DMS53 treated with DMSO at 0.1 percent for 48 hours (cell line): ENCODE measurements at regions not wholly inside any gene's neighbourhood (a gene's known extent, or its start where the extent isn't known, plus 50 kb on each side); places are given as distances from the start of the nearest gene placed in this dataset.

Experiments used
- DNase-seq: peaks from one replicate; lab custom pipeline; 2025; ENCODE audit not compliant: unreplicated experiment; lab: John Stamatoyannopoulos, UW

DNA sequence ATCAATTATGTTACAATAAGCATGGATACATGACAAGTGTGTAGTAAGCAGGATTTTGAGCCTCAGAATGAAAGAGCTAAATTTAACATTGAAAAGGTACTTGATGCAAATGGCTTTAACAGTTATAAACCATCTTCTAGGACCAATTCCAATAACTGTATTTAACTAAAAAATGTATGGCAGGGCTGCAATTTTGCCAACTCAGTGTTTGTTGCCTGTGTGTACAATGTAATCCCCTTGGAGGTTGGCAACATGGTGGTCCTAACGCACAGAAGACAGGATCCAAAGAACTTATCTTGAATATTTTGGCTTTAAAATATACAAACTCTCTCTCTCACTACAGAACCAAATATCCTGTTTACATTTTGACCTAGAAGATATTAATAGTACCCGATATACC, 2314.1 kb downstream of the LRRC4C start:
- no peak for DNase-seq

DNA sequence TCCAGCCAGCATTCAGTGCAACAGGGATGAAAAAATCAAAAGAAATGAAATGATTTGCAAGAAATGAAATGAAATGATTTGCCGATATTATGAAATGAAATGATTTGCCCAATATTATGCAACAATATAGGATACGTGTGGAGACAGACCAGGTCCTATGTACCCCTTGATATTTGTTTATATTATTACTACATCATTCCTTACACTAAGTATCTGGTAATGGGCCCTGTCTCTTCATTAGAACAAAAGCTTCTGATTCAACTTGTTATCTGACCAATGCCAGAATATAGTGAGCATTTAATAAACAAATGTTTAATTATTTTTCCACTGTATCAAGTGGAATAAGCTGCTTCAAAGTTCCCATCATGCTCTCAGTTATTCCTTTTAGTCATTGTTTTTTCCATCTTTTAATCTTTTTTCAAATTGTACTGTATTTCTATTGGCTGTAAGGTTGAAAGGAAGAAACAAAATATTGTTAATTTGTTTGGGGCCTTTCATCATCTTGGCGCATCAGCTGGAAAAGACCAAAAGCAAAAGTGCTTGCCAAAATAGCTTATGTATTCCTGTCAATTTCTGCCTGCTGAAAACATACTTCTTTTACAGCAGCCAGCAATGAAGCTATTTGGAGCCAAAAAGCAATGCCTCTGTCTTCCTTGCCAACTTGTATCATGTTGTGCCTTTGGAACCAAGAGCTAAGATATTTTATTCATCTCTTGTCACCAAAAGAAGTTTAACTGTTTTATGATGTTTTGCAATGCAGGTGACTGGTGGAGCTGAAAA, 2314.9 kb downstream of the LRRC4C start:
- DNase-seq = no peak

DNA sequence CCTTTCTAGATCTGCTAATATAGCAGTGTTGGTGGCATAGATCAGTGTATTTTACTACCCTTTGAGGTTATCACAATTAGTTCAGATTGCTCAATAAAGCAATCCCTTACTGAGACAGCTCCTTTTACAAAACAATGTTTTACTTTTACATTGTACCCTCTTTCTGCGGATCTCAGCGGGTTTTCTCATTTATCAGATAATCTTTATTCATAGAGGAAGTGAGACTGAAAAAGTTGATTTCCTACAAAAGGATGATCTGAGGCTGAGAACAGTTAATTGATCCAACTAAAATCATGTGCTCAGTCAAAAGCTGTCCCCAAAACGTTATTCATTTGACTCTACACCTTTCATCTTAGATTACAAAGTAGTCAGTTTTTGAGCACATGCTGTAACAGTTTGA, 2319.9 kb downstream of the LRRC4C start:
- DNase-seq = no peak

DNA sequence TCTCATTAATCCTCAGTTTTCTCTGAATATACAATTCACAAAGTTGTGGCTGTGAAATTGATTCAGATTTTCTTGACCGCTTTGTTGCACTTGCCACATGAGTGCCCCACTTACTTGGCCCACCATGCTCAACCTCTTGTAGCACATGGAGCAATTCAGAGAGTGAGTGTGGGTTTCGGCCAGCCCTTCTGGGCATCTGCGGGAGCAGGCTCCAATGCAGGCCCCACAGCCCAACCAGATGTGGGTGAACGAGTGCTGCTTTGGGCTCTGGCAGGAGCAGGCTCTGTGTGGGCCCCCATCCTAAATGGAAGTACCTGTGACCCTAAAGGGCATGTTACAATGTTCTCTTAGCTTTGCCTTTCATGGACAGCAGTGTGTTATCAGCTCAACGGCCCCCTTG, 2338.6 kb downstream of the LRRC4C start:
- DNase-seq = no peak

DNA sequence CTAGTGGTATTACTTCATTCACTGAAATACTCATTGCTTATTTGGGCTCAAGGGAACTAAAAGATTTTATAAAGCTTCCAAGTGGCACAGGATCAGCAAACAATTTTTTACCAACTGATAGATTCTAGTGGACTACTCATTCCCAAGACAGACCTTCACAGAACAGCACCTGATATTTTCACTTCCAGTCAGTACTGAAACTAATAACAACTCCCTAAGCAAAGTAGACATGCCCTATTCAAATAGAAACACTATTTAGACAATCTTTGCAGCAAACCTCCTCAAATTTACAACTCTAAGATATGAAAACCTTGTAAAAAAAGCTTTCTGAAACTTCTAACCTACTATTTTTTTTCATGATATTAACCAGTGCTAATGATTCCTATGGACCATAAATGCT, 2345.8 kb downstream of the LRRC4C start:
- DNase-seq = no peak

DNA sequence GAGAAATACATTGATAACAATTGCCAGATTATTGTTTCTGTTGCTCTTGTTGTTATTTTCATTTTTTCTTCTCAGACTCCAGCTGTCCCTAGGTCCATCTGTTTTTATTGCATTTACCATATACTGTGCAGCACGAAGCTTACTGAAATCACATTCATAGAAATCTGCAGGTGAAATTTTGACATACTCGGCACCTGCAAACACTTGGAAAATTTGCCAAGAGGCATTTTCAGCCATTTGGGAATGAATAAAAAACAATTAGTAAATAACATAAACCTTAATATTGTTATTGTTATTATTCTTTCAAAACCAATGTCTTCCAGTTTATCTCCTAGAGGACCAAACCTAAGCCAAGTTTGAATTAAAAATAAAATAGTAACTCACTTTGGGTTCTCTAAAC, 2357.2 kb downstream of the LRRC4C start:
- DNase-seq = no peak

DNA sequence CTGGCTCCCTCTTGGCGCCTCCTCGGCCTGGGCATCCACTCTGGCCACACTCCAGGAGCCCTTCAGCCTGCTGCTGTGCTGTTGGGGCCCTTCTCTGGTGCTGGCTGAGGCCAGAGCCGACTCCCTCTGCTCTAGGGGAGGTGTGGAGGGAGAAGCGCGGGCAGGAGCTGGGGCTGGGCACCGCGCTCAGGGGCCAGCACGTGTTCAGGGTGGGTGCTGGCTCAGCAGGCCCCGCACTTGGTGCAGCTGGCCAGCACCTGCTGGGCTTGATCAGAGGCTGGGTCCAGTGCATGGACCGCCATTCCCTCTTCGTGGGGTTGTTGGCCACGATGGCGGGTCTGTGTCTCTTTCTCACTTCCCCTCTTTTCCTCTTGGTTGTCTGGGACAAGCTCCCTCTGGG, 2381.0 kb downstream of the LRRC4C start:
- no peak for DNase-seq

DNA sequence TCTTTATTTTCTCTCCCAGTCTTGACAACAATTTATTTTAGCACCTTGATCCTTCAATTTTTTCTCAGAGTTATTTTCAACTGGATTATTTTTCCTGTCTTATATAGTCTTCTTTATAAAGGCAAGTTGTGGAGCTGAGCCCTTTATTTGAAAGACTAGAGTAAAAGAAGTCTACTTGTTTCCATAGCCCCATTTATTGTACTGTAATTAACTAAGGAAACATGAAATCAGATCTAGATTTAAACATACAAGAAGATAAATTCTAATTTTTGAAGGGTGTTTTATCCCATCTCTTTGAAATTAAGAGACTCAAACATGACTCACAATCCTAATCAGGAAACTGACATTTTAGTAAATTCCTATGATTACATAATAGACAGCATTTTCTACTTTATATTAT, 2421.8 kb downstream of the LRRC4C start:
- DNase-seq = no peak

DNA sequence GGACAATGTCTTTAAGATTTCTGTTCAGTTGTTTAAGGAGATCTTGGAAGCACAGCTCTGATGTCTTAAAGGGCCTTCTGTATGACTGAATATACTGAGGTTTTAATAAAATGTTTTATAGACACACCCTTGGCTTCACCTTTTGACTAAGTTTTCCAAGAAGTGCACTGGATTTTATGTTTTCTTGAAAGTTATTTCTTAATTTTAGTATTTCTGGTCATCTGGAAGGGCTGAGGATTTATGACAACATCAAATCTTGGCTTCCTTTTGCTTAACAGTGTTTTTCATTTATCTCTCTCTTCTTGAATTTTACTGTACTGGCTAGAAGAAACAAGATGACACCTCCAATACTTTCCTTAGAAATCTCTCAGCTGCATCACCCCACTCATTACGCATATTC, 2423.4 kb downstream of the LRRC4C start:
- DNase-seq = no peak

DNA sequence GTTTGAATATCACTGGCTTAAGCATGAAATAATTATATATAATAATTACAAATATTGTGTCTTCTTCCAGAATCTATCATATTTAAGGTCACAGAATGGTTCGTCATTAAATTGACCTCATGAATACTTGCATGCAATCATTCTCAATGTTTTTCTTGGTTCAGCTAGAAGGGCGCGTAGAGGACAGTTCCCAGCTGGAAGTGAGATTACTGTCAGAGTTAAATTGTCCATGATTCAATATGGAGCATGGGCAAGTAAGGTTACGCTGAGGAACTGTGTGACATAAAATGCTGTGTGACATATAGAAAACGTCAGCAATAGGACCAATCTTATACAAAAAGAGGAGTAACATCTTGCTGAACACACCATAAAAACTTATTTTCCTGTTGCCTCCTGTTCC, 2423.5 kb upstream of the RAG2 start:
- no peak for DNase-seq

DNA sequence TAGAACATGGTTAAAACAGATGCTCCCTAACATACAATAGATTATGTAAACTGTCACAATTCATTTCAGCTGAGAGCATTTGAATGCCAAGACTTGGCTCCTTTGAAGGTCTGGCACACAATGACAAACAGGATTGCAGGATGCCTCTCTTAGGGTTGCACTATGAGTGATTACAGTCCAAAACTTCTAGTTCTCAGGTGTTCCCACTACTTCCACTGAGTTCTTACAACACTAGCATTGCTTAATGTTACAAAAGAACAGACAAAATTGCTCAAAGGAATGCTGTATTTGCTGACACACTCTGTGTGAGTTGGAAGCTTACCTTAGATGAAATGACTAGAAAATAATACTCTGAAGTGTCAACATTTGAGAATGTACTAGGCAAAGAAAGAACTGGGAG, 2413.8 kb upstream of the RAG2 start:
- DNase-seq = no peak

DNA sequence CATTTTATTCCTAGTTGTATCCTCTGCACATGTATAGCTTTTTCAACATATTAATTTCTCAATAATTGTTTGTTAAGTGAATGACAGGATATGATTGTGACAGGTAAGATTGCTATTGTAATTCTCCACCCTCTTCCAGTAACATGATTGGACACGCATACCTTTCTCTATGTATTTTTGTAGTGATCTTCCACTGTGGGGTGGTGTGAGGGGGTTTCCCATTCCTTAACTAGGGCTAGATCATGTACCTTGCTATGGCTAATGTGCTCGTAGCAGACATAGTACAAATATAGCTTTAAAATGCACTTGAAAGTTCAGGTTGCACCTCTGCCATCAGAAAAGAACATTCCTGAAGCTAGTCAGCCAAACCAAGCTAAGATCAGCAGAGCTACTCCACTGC, 2392.8 kb upstream of the RAG2 start:
- no peak for DNase-seq

DNA sequence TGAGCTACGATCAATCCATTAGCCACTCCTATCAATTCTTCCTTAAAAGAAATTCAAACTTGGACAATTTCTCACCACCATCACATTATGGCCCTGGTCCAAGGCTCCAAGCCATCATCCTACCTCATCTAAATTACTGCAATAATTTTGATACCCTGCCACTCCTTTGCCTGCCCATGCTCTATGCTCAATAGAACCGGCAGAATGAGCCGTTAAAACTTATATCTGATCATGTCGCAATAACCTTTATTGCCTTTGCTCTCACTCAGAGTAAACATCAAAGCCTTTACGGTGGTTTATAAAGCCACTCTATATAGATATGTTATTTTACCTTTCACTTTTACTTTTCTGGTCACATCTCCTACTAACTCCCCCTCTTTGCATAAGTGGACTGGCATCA, 2392.1 kb upstream of the RAG2 start:
- DNase-seq = no peak

DNA sequence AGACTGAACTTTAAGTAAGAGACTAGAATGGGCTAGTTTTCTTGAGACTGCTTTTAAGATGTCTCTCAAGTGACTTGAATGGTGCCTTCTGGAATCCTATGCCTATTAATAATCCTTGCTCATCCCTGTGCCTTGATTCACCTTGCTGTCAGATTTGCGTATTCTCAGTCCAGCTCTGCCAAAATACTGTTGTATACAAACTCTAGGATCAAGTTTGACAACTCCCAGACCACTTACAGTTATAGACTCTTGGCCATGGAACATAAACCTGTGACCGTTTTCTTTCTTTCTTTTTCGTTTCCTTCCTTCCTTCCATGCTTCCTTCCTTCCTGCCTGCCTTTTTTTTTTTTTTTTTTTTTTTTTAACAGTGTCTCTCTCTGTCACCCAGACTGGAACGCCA, 2390.9 kb upstream of the RAG2 start:
- no peak for DNase-seq

DNA sequence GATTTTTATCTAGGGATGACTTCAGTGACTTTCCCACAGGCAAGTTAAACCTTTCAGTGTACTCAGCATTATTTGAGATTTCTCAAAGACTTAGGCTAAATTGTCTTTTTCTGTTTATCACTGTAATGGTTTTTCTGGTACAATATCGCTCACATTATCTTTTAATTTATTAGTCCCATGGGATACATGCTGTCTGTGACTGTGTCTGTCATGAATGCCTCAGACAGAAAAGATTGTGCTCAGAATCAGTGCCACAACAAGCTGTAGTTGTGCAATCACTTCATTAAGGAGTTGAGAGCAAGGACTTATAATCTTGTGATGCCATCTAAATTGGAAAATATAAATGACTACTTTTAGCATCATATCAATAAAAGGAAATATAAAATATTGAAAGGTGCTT, 2374.2 kb upstream of the RAG2 start:
- no peak for DNase-seq

DNA sequence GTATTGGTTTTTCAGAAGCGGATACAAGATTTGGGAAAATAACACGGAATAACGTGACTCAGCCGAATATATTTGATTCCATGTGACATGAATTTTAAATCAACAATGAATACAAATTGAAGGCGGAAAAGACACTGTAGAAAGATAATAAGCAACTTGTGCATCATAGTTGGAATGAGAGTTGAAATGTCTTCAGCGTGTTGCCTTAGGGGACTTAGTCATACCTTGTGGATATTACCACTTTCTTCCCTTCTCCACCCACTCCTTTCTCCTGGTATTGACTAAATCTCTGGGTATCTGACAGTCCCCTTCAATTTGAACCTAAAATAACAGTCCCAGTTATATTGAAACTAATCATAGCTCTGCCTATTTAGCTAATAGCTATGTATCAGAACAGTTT, 2373.1 kb upstream of the RAG2 start:
- no peak for DNase-seq

DNA sequence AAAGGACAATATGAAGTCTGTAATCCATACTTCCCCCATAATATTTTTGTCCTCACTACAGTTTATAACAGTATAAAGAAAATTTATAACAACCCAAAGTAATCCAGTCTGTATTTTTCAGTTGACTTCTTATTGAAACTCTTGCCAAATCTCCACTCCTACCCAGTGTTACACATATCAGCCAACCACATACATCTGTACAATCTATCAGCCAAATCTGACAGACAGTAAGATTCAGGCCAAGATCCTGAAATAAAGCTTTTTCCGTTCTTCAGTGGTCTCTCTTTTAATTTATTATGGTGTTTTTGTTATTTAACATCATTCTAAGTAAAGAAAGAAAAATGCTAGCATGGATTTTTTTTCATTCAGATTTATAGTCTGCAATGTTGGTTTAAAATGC, 2370.9 kb upstream of the RAG2 start:
- no peak for DNase-seq

DNA sequence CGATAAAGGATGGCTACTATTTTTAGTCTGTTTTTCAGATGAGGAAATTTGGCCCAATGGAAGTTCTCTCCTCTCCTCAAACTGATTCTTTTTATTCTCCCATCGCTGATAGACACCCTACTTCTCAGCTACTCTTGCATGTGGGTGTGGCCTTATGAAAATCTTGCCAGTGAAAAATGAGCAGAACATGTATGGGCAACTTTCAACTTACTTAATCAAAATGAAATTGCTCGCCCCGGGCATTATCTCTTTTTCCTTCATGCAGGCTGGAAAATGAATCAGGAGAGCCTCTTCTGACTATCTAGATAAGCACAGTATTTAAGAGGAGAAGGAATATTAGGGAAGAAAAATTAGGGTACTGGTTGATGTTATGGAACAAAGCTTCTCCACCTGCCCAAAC, 2354.7 kb upstream of the RAG2 start:
- DNase-seq = no peak

DNA sequence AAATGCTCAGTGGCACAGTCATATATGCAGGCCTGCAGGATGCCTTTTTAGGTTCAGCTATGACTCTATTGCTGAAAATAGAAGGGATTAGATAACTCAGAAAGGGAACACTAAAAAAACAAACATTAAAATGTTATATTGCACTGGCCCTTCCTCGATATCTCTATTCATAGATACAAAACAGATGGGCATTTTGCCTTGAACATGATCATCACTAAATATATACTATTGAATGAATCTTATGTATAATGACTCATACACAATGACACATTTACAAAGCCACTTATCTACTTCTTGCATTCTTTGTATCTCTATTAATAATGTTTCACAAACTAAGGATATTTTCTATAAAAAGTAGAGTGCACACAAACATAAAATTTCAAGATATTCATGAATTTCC, 2352.8 kb upstream of the RAG2 start:
- DNase-seq = no peak

DNA sequence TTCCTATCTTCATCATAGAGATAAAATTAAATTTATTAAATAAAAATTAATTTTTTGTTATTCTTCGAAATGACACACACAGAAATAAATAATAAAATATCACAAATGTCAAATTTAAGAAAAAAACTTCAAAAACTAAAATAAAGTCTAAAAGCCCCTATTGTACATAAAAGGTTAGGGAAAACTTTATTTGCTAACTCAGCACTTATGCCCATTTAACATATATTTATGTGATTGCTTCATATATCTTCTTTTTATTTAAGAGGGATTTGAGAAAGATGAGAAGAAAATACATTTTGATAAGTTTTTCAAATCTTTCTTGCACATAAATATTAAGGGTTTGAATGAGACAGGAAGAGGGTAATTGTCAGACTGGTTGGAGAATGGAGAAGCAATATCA, 2350.4 kb upstream of the RAG2 start:
- no peak for DNase-seq

DNA sequence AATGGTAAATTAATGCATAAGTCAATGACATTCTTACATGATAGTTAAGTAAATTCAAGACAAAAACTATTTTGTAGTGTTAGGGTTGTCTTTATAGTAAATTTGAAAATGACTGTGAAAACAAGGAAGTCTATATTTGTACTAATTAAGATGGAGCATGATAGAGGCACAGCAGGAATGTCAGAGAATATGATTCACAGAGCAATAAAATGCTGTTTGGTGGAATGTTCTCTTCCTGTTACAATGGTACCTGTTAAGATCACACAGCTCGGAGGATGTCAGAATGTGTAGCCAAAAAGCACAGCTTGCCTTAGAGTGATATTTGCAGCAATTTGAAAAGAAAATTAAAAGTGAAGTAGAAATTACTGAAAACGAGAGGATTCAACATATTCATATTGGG, 2339.7 kb upstream of the RAG2 start:
- DNase-seq = no peak

DNA sequence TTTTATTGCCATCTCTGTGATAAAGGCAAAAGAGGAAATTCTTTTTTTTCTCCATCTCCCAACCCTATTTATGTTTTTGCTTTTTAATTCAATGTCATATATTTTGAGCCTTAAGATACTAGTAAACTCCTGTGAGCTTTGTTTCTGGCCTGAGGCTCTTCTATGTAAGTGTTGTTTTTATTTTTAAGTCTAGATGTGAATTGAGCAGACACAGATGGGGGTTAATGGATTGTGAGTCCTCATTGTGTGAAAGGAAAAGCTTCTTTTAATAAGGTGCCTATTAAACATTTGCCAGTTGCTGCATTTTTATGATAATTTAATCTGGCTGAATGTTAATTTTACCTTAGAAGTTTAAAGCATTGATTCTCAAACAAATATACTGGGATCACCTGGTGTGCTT, 2337.9 kb upstream of the RAG2 start:
- DNase-seq = no peak

DNA sequence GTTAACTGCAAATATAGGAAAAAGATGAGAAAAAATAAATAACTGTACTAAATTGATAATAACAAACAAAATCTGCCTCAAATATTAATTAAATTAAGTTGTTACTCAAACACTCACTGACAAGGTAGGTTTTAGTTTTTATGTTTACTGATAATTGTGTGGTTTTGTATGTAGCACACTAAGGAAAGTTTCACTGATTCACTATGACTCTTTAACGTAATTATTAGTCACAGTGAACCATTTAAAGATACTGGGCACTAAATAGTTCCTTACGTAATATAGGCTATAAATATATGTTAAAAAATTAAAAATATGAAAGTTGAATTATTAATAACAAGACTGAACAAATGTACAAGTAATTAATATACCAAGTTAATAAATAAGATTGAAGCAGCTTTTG, 2330.0 kb upstream of the RAG2 start:
- no peak for DNase-seq

DNA sequence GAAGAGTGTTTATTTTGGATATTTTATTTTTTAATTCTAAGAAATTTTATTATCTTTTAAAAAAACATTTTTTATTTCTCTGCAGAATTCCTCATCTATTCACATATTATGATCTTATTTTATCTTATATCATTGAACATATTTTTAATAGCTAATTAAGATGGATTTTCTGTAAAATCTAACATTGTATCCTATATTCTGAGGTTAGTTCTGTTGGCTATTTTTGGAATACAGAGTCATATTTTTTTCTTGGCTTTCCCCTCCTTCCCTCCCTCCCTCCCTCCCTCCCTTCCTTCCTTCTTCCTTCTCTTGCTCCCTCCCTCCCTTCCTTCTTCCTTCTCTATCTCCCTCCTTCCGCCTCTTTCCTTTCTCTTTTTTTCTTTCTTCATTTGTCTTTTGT, 2326.6 kb upstream of the RAG2 start:
- DNase-seq = no peak
